Parathyroid adenoma (tissue), 2 donors: ENCODE measurements at regions not wholly inside any gene's neighbourhood (a gene's known extent, or its start where the extent isn't known, plus 50 kb on each side); places are given as distances from the start of the nearest gene placed in this dataset.

Experiments used
- H2AFZ ChIP-seq: fragments of 300-600 bp; sonication (generic); one replicate; pipeline ENCODE4 v1.7.0; 2017; ENCODE audit warnings: antibody characterized with exemption, mild to moderate bottlenecking
- H3K27ac ChIP-seq: fragments of 300-600 bp; sonication (generic); one replicate; pipeline ENCODE4 v1.7.0; 2017
- H3K27me3 ChIP-seq: fragments of 300-600 bp; sonication (generic); one replicate; pipeline ENCODE4 v1.7.0; 2017; ENCODE audit warnings: low read length; ENCODE audit not compliant: control insufficient read depth, insufficient read depth
- H3K36me3 ChIP-seq: fragments of 300-600 bp; sonication (generic); one replicate; pipeline ENCODE4 v1.7.0; 2017; ENCODE audit warnings: low read length; ENCODE audit not compliant: control insufficient read depth, insufficient read depth
- H3K4me1 ChIP-seq: fragments of 300-600 bp; sonication (generic); one replicate; pipeline ENCODE4 v1.7.0; 2017; ENCODE audit warnings: control low read depth
- H3K4me2 ChIP-seq: fragments of 300-600 bp; sonication (generic); one replicate; pipeline ENCODE4 v1.7.0; 2017; ENCODE audit warnings: low read length
- H3K4me3 ChIP-seq: fragments of 300-600 bp; sonication (generic); one replicate; pipeline ENCODE4 v1.7.0; 2017; ENCODE audit warnings: low read depth, low read length
- H3K79me2 ChIP-seq: fragments of 300-600 bp; sonication (generic); one replicate; pipeline ENCODE4 v1.7.0; 2017; ENCODE audit warnings: control low read depth
- H3K9ac ChIP-seq: fragments of 300-600 bp; sonication (generic); one replicate; pipeline ENCODE4 v1.7.0; 2017; ENCODE audit warnings: mild to moderate bottlenecking
- H3K9me3 ChIP-seq: fragments of 300-600 bp; sonication (generic); one replicate; pipeline ENCODE4 v1.7.0; 2017; ENCODE audit warnings: low read length; ENCODE audit not compliant: control insufficient read depth
- TF ChIP-seq, protein P1 (sequence below): fragments of 300-600 bp; sonication (generic); IDR thresholded peaks from one replicate; pipeline ENCODE4 v1.7.0; 2017; ENCODE audit warnings: antibody characterized with exemption, mild to moderate bottlenecking
- donor health status: primary hyperparathyroidism.

DNA sequence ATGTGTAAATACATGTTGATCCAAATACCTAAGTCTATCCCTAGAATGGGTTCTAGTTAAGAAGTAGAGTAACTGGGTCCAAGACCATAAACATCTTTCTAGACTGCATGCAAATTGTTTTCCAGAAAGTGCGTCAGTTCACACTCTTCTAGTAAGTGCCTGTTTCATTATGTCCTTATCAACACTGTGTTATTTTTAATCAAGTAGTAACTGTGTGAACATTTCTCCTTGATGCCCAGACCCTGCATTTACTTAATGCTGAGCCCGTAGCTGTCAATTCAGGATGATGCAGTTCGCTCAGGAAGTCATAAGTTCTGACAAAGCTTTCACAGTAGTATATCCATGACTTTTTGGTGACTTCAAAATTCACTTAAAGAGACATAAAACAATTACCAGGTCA lies 374.8 kb downstream of the OTUD1 start:
- H2AFZ ChIP-seq: no peak overlapping the region
- H3K4me2 ChIP-seq: no peak overlapping the region
- no peaks in the 10 kb centered on the region for H3K36me3 ChIP-seq
- no peaks in the 10 kb centered on the region for H3K4me1 ChIP-seq
- H3K9ac ChIP-seq: no peak overlapping the region
- H3K4me3 ChIP-seq: no peak overlapping the region
- no peak overlapping the region for H3K27ac ChIP-seq
- no peaks in the 10 kb centered on the region for H3K79me2 ChIP-seq
- no peaks in the 10 kb centered on the region for H3K9me3 ChIP-seq
- no peaks in the 10 kb centered on the region for H3K27me3 ChIP-seq
- TF ChIP-seq, protein P1, sequence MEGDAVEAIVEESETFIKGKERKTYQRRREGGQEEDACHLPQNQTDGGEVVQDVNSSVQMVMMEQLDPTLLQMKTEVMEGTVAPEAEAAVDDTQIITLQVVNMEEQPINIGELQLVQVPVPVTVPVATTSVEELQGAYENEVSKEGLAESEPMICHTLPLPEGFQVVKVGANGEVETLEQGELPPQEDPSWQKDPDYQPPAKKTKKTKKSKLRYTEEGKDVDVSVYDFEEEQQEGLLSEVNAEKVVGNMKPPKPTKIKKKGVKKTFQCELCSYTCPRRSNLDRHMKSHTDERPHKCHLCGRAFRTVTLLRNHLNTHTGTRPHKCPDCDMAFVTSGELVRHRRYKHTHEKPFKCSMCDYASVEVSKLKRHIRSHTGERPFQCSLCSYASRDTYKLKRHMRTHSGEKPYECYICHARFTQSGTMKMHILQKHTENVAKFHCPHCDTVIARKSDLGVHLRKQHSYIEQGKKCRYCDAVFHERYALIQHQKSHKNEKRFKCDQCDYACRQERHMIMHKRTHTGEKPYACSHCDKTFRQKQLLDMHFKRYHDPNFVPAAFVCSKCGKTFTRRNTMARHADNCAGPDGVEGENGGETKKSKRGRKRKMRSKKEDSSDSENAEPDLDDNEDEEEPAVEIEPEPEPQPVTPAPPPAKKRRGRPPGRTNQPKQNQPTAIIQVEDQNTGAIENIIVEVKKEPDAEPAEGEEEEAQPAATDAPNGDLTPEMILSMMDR: no peak

- no peak overlapping the region for H3K4me3 ChIP-seq
- TF ChIP-seq, protein P1: no peak
- H3K9ac ChIP-seq: no peak overlapping the region
- H3K27ac ChIP-seq: no peak overlapping the region
- no peaks in the 10 kb centered on the region for H3K27me3 ChIP-seq
- H3K4me2 ChIP-seq: no peak overlapping the region
- H3K4me1 ChIP-seq: no peaks in the 10 kb centered on the region
- H3K9me3 ChIP-seq: no peaks in the 10 kb centered on the region
- H2AFZ ChIP-seq: no peak overlapping the region
- H3K79me2 ChIP-seq: no peaks in the 10 kb centered on the region
- no peaks in the 10 kb centered on the region for H3K36me3 ChIP-seq
Observed at GRCh38 chr10:23818484-23818883, 379.6 kb downstream of the OTUD1 start.

DNA sequence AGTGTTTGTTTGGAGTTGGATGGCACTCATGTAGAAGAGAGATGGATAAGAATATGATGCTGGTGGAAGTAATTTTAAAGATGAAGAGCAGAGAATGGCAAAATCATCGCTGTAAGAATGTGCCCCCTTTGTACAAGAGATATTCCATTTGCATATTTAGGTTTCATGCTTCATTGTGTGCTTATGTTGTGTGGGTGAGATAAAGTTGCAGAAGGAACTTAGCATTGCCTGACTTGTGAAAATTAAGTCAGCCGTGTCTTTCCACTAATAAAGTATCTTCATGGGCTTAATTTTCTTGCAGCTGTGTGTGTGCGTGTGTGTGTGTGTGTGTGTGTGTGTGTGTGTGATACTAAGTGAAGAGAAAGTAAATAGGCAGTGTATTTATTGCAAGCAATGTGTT lies 381.9 kb downstream of the OTUD1 start:
- Histone ChIP-seq H3K9ac (no peak overlapping the region), H3K27me3 (no peaks in the 10 kb centered on the region), H3K36me3 (no peaks in the 10 kb centered on the region), H3K4me2 (no peak overlapping the region), H3K4me3 (no peak overlapping the region), H3K79me2 (no peaks in the 10 kb centered on the region), H3K4me1 (no peaks in the 10 kb centered on the region), H3K27ac (no peak overlapping the region), H2AFZ (no peak overlapping the region), H3K9me3 (no peaks in the 10 kb centered on the region)
- TF ChIP-seq, protein P1: no peak

DNA sequence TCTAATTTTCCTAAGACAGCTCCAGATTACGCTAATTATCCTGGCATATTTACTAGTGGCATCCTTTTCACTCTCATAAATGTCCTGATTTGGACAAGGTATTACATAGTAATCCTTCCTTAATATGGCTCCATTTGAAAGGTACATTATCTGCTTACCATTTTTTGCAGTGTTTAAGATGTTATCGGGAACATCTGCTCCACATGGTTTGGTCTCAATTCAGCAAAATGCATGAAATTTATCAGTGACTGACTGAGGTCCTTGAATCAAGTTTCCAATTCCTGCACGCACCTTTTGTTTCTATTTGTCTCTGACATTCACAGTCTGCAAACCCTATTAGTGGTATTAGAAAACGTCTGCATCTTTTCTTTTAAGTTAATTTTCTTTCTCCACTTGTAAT lies 384.1 kb upstream of the KIAA1217 start:
- no peaks in the 10 kb centered on the region for H3K27me3 ChIP-seq
- no peak overlapping the region for H3K9ac ChIP-seq
- no peak overlapping the region for H3K27ac ChIP-seq
- no peak overlapping the region for H2AFZ ChIP-seq
- no peak overlapping the region for H3K4me3 ChIP-seq
- TF ChIP-seq, protein P1: no peak
- H3K4me1 ChIP-seq: peaks cover 4% of the 10 kb centered on the region
- H3K36me3 ChIP-seq: no peaks in the 10 kb centered on the region
- H3K79me2 ChIP-seq: no peaks in the 10 kb centered on the region
- H3K4me2 ChIP-seq: no peak overlapping the region
- H3K9me3 ChIP-seq: no peaks in the 10 kb centered on the region

DNA sequence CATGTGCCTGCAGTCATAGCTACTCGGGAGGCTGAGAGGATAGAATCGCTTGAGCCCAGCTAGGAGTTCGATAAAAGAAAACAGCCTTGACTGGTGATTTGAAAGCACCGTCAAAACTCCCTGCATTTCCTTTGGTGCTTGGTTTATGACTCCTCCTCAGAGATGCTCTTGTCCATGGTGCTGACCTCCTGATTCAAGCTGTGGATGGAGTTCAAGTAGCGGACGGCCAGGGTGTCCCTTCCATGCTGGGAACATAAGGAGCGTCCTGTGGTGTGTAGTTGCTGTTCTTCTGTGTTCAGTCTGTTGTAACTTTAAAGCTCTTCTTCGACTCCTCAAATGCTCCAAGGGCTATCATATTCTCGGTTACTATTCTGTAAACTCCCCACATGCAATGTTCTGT lies 382.5 kb upstream of the KIAA1217 start:
- Histone ChIP-seq H3K27ac (no peak overlapping the region), H3K36me3 (no peaks in the 10 kb centered on the region), H3K4me1 (peaks cover 6% of the 10 kb centered on the region), H3K9ac (no peak overlapping the region), H3K79me2 (no peaks in the 10 kb centered on the region), H3K27me3 (no peaks in the 10 kb centered on the region), H3K4me3 (no peak overlapping the region), H3K9me3 (no peaks in the 10 kb centered on the region), H2AFZ (no peak overlapping the region), H3K4me2 (no peak overlapping the region)
- TF ChIP-seq, protein P1: no peak
